ENCODE measurements at regions not wholly inside any gene's neighbourhood (a gene's known extent, or its start where the extent isn't known, plus 50 kb on each side); places are given as distances from the start of the nearest gene placed in this dataset.

- TF ChIP-seq CTCF (IDR thresholded peaks at IDR 0.05; ENCODE audit: borderline replicate concordance, extremely low read depth, low read length, poor library complexity, severe bottlenecking): no peak
- TF ChIP-seq EZH2 (IDR thresholded peaks at IDR 0.05; ENCODE audit: borderline replicate concordance, low read depth, low read length, severe bottlenecking): no peak
These were observed 218.4 kb downstream of the KTN1 start for GRCh38 chr14:55798406-55798805.

Measured in DND-41 (cell line).